ENCODE measurements at regions not wholly inside any gene's neighbourhood (a gene's known extent, or its start where the extent isn't known, plus 50 kb on each side); places are given as distances from the start of the nearest gene placed in this dataset.

DNA sequence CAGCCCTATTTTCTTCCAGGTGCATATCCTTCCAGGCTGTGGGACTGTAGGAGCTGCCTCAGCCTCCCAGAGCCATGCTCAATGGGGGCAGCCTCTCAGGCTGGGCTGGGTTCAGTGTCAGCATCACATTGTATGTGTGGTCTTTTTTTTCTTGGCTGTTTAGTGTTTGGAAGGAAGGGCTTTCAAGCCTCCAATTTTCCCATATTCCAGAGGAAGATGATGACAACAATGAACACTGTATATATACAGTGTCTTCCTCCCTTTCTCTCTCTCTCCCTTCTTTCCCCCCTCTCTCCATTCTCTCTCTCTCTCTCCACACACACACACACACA, 326.4 kb downstream of the DYSF start:
- Histone ChIP-seq H3K9ac (no peak overlapping the region), H3K36me3 (ENCODE audit: insufficient read depth) (no peaks in the 10 kb centered on the region), H4K20me1 (ENCODE audit: insufficient read depth) (no peaks in the 10 kb centered on the region), H3K79me2 (ENCODE audit: insufficient read depth, low read depth) (no peaks in the 10 kb centered on the region), H2AFZ (ENCODE audit: low read depth) (no peak overlapping the region), H3K27me3 (ENCODE audit: insufficient read depth, low read depth) (no peaks in the 10 kb centered on the region), H3K27ac (no peak overlapping the region), H3K4me3 (IDR thresholded peaks at IDR 0.05; ENCODE audit: insufficient read depth, low read depth, low read length) (no peak overlapping the region), H3K4me1 (ENCODE audit: low read depth, poor library complexity, severe bottlenecking) (no peaks in the 10 kb centered on the region), H3K4me2 (no peak overlapping the region)
- TF ChIP-seq, protein P1, sequence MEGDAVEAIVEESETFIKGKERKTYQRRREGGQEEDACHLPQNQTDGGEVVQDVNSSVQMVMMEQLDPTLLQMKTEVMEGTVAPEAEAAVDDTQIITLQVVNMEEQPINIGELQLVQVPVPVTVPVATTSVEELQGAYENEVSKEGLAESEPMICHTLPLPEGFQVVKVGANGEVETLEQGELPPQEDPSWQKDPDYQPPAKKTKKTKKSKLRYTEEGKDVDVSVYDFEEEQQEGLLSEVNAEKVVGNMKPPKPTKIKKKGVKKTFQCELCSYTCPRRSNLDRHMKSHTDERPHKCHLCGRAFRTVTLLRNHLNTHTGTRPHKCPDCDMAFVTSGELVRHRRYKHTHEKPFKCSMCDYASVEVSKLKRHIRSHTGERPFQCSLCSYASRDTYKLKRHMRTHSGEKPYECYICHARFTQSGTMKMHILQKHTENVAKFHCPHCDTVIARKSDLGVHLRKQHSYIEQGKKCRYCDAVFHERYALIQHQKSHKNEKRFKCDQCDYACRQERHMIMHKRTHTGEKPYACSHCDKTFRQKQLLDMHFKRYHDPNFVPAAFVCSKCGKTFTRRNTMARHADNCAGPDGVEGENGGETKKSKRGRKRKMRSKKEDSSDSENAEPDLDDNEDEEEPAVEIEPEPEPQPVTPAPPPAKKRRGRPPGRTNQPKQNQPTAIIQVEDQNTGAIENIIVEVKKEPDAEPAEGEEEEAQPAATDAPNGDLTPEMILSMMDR (conservative IDR thresholded peaks at IDR 0.05; ENCODE audit: low read depth, low read length), result no peak

- no peak overlapping the region for H2AFZ ChIP-seq (ENCODE audit: low read depth)
- no peaks in the 10 kb centered on the region for H3K36me3 ChIP-seq (ENCODE audit: insufficient read depth)
- H3K27me3 ChIP-seq (ENCODE audit: insufficient read depth, low read depth), result no peaks in the 10 kb centered on the region
- no peak overlapping the region for H3K27ac ChIP-seq
- H3K9ac ChIP-seq, result no peak overlapping the region
- H3K4me3 ChIP-seq (IDR thresholded peaks at IDR 0.05; ENCODE audit: insufficient read depth, low read depth, low read length), result no peak overlapping the region
- no peaks in the 10 kb centered on the region for H3K79me2 ChIP-seq (ENCODE audit: insufficient read depth, low read depth)
- no peaks in the 10 kb centered on the region for H4K20me1 ChIP-seq (ENCODE audit: insufficient read depth)
- H3K4me2 ChIP-seq, result no peak overlapping the region
- H3K4me1 ChIP-seq (ENCODE audit: low read depth, poor library complexity, severe bottlenecking), result no peaks in the 10 kb centered on the region
- TF ChIP-seq, protein P1 (conservative IDR thresholded peaks at IDR 0.05; ENCODE audit: low read depth, low read length), result no peak
These were observed 325.8 kb downstream of the DYSF start for GRCh38 chr2:71778936-71779773.

GRCh38 chr2:71778514-71778913, 325.2 kb downstream of the DYSF start:
- H3K4me3 ChIP-seq (IDR thresholded peaks at IDR 0.05; ENCODE audit: insufficient read depth, low read depth, low read length), result no peak overlapping the region

DNA sequence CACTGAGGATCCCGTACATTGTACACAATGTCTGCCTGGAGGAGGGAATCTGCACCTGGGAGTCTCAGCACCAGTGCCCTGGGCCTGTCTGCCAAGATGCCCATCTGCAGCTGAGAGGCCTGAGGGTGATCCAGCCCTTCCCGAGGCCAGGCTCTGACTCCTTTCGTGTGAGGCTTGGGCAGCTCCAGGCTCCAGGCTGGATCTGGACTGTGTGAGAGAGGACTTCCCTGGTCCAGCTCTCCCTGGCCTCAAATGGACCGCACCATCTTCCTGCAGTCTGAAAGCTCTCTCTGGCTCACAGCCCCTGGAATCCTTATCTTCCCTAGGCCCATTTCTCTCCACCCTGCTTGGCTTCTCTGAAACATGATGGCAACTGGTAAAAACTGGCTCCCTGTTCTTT, 324.6 kb downstream of the DYSF start:
- H2AFZ ChIP-seq (ENCODE audit: low read depth), result no peak overlapping the region
- no peak overlapping the region for H3K4me2 ChIP-seq
- no peak overlapping the region for H3K27ac ChIP-seq
- no peaks in the 10 kb centered on the region for H3K4me1 ChIP-seq (ENCODE audit: low read depth, poor library complexity, severe bottlenecking)
- no peaks in the 10 kb centered on the region for H3K27me3 ChIP-seq (ENCODE audit: insufficient read depth, low read depth)
- H3K4me3 ChIP-seq (IDR thresholded peaks at IDR 0.05; ENCODE audit: insufficient read depth, low read depth, low read length), result no peak overlapping the region
- H3K36me3 ChIP-seq (ENCODE audit: insufficient read depth), result no peaks in the 10 kb centered on the region
- no peaks in the 10 kb centered on the region for H4K20me1 ChIP-seq (ENCODE audit: insufficient read depth)
- no peak overlapping the region for H3K9ac ChIP-seq
- no peaks in the 10 kb centered on the region for H3K79me2 ChIP-seq (ENCODE audit: insufficient read depth, low read depth)
- TF ChIP-seq, protein P1 (conservative IDR thresholded peaks at IDR 0.05; ENCODE audit: low read depth, low read length), result no peak

More at GRCh38 chr2:71778514-71778913, 325.2 kb downstream of the DYSF start:
- Histone ChIP-seq H3K79me2 (ENCODE audit: insufficient read depth, low read depth) (no peaks in the 10 kb centered on the region), H3K36me3 (ENCODE audit: insufficient read depth) (no peaks in the 10 kb centered on the region), H3K4me2 (no peak overlapping the region), H2AFZ (ENCODE audit: low read depth) (no peak overlapping the region), H3K4me1 (ENCODE audit: low read depth, poor library complexity, severe bottlenecking) (no peaks in the 10 kb centered on the region), H3K9ac (no peak overlapping the region), H3K27me3 (ENCODE audit: insufficient read depth, low read depth) (no peaks in the 10 kb centered on the region), H4K20me1 (ENCODE audit: insufficient read depth) (no peaks in the 10 kb centered on the region), H3K27ac (no peak overlapping the region)
- TF ChIP-seq, protein P1 (conservative IDR thresholded peaks at IDR 0.05; ENCODE audit: low read depth, low read length), result no peak
